ENCODE measurements at regions not wholly inside any gene's neighbourhood (a gene's known extent, or its start where the extent isn't known, plus 50 kb on each side); places are given as distances from the start of the nearest gene placed in this dataset.

GRCh38 chr10:123549761-123550454 is 116.2 kb upstream of the GPR26 start:
- TF ChIP-seq ARNTL (CRISPR knock-in tag; IDR thresholded peaks at IDR 0.05; ENCODE audit: borderline replicate concordance, low read depth) (no peak), TOX (CRISPR knock-in tag; IDR thresholded peaks at IDR 0.05; ENCODE audit: borderline replicate concordance) (no peak), ZC3H10 (CRISPR knock-in tag; IDR thresholded peaks at IDR 0.05) (no peak), OSR1 (CRISPR knock-in tag; IDR thresholded peaks at IDR 0.05) (no peak), ZFP30 (CRISPR knock-in tag; IDR thresholded peaks at IDR 0.05) (no peak), ZNF565 (CRISPR knock-in tag; conservative IDR thresholded peaks at IDR 0.05; ENCODE audit: low read depth) (no peak), ISL1 (CRISPR knock-in tag; IDR thresholded peaks at IDR 0.05) (no peak), ESRRG (CRISPR knock-in tag; IDR thresholded peaks at IDR 0.05) (no peak), BACH2 (CRISPR knock-in tag; IDR thresholded peaks at IDR 0.05; ENCODE audit: borderline replicate concordance) (no peak), PPARA (CRISPR knock-in tag; IDR thresholded peaks at IDR 0.05; ENCODE audit: borderline replicate concordance) (no peak), ZNF70 (CRISPR knock-in tag; IDR thresholded peaks at IDR 0.05) (no peak), GLIS3 (CRISPR knock-in tag; IDR thresholded peaks at IDR 0.05) (no peak), ZNF8 (CRISPR knock-in tag; IDR thresholded peaks at IDR 0.05) (no peak), ZFP3 (CRISPR knock-in tag; IDR thresholded peaks at IDR 0.05) (no peak), RARB (CRISPR knock-in tag; IDR thresholded peaks at IDR 0.05) (no peak), SNAI2 (CRISPR knock-in tag; IDR thresholded peaks at IDR 0.05) (no peak)
- TF ChIP-seq, protein P1, sequence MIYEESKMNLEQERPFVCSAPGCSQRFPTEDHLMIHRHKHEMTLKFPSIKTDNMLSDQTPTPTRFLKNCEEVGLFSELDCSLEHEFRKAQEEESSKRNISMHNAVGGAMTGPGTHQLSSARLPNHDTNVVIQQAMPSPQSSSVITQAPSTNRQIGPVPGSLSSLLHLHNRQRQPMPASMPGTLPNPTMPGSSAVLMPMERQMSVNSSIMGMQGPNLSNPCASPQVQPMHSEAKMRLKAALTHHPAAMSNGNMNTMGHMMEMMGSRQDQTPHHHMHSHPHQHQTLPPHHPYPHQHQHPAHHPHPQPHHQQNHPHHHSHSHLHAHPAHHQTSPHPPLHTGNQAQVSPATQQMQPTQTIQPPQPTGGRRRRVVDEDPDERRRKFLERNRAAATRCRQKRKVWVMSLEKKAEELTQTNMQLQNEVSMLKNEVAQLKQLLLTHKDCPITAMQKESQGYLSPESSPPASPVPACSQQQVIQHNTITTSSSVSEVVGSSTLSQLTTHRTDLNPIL (CRISPR knock-in tag; IDR thresholded peaks at IDR 0.05; ENCODE audit: low read depth) = no peak
- TF ChIP-seq, protein P2, sequence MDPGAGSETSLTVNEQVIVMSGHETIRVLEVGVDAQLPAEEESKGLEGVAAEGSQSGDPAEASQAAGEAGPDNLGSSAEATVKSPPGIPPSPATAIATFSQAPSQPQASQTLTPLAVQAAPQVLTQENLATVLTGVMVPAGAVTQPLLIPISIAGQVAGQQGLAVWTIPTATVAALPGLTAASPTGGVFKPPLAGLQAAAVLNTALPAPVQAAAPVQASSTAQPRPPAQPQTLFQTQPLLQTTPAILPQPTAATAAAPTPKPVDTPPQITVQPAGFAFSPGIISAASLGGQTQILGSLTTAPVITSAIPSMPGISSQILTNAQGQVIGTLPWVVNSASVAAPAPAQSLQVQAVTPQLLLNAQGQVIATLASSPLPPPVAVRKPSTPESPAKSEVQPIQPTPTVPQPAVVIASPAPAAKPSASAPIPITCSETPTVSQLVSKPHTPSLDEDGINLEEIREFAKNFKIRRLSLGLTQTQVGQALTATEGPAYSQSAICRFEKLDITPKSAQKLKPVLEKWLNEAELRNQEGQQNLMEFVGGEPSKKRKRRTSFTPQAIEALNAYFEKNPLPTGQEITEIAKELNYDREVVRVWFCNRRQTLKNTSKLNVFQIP (CRISPR knock-in tag; IDR thresholded peaks at IDR 0.05; ENCODE audit: borderline replicate concordance, low read depth) = no peak
- TF ChIP-seq, protein P3, sequence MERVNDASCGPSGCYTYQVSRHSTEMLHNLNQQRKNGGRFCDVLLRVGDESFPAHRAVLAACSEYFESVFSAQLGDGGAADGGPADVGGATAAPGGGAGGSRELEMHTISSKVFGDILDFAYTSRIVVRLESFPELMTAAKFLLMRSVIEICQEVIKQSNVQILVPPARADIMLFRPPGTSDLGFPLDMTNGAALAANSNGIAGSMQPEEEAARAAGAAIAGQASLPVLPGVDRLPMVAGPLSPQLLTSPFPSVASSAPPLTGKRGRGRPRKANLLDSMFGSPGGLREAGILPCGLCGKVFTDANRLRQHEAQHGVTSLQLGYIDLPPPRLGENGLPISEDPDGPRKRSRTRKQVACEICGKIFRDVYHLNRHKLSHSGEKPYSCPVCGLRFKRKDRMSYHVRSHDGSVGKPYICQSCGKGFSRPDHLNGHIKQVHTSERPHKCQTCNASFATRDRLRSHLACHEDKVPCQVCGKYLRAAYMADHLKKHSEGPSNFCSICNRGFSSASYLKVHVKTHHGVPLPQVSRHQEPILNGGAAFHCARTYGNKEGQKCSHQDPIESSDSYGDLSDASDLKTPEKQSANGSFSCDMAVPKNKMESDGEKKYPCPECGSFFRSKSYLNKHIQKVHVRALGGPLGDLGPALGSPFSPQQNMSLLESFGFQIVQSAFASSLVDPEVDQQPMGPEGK (CRISPR knock-in tag; IDR thresholded peaks at IDR 0.05; ENCODE audit: borderline replicate concordance) = no peak
- no peak for ATAC-seq

DNA sequence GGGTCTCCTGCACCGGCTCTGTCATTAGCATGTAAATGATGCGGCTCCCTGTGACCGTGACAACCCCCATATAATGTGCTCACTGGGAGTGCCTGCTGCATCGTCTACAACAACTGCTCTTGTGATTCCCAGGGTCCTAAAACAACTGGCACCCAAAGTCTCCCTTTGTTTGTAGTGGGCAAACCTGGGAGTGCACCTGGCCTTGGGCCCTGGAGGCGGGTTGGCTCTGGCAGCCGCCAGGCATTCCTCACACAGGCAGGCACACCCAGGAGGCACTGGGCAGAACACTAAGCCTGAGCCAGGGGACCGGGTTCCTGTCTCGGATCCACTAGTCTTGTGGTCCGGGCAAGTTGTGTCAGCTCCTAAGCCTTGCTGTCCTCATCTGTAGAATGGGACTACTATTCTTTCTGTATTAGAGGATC is 115.5 kb upstream of the GPR26 start:
- ATAC-seq = no peak

More for the DNA sequence above, 115.5 kb upstream of the GPR26 start:
- no peak for TF ChIP-seq TSHZ2 (CRISPR knock-in tag; IDR thresholded peaks at IDR 0.05)
- no peak for TF ChIP-seq ZNF8 (CRISPR knock-in tag; IDR thresholded peaks at IDR 0.05)
- TF ChIP-seq GLIS3 (CRISPR knock-in tag; IDR thresholded peaks at IDR 0.05) = no peak
- no peak for TF ChIP-seq ZFP30 (CRISPR knock-in tag; IDR thresholded peaks at IDR 0.05)
- TF ChIP-seq, protein P3 (CRISPR knock-in tag; IDR thresholded peaks at IDR 0.05; ENCODE audit: borderline replicate concordance) = no peak
- no peak for TF ChIP-seq ZC3H10 (CRISPR knock-in tag; IDR thresholded peaks at IDR 0.05)
- no peak for TF ChIP-seq BACH2 (CRISPR knock-in tag; IDR thresholded peaks at IDR 0.05; ENCODE audit: borderline replicate concordance)
- no peak for TF ChIP-seq CSDC2 (CRISPR knock-in tag; IDR thresholded peaks at IDR 0.05)
- TF ChIP-seq SNAI2 (CRISPR knock-in tag; IDR thresholded peaks at IDR 0.05) = no peak
- TF ChIP-seq ARNTL (CRISPR knock-in tag; IDR thresholded peaks at IDR 0.05; ENCODE audit: borderline replicate concordance, low read depth) = no peak
- TF ChIP-seq, protein P1 (CRISPR knock-in tag; IDR thresholded peaks at IDR 0.05; ENCODE audit: low read depth) = no peak
- TF ChIP-seq, protein P2 (CRISPR knock-in tag; IDR thresholded peaks at IDR 0.05; ENCODE audit: borderline replicate concordance, low read depth) = no peak
- no peak for TF ChIP-seq PPARA (CRISPR knock-in tag; IDR thresholded peaks at IDR 0.05; ENCODE audit: borderline replicate concordance)
- TF ChIP-seq ZNF565 (CRISPR knock-in tag; conservative IDR thresholded peaks at IDR 0.05; ENCODE audit: low read depth) = no peak
- no peak for TF ChIP-seq ISL1 (CRISPR knock-in tag; IDR thresholded peaks at IDR 0.05)
- TF ChIP-seq OSR1 (CRISPR knock-in tag; IDR thresholded peaks at IDR 0.05) = no peak
- no peak for TF ChIP-seq ESRRG (CRISPR knock-in tag; IDR thresholded peaks at IDR 0.05)
- no peak for TF ChIP-seq ZNF70 (CRISPR knock-in tag; IDR thresholded peaks at IDR 0.05)
- TF ChIP-seq CSRNP3 (CRISPR knock-in tag; IDR thresholded peaks at IDR 0.05) = no peak
- TF ChIP-seq ZFP3 (CRISPR knock-in tag; IDR thresholded peaks at IDR 0.05) = no peak

All from SK-N-SH treated with all-trans-retinoic acid at 6 μM for 48 hours (cell line).